HG02852 (cell line): ENCODE measurements at regions not wholly inside any gene's neighbourhood (a gene's known extent, or its start where the extent isn't known, plus 50 kb on each side); places are given as distances from the start of the nearest gene placed in this dataset.

Experiments used
- ATAC-seq: cut with Tn5 transposase; IDR thresholded peaks from one replicate; pipeline ENCODE4 v1.9.1; 2021; ENCODE audit warnings: mild to moderate bottlenecking, moderate library complexity; ENCODE audit not compliant: unreplicated experiment

DNA sequence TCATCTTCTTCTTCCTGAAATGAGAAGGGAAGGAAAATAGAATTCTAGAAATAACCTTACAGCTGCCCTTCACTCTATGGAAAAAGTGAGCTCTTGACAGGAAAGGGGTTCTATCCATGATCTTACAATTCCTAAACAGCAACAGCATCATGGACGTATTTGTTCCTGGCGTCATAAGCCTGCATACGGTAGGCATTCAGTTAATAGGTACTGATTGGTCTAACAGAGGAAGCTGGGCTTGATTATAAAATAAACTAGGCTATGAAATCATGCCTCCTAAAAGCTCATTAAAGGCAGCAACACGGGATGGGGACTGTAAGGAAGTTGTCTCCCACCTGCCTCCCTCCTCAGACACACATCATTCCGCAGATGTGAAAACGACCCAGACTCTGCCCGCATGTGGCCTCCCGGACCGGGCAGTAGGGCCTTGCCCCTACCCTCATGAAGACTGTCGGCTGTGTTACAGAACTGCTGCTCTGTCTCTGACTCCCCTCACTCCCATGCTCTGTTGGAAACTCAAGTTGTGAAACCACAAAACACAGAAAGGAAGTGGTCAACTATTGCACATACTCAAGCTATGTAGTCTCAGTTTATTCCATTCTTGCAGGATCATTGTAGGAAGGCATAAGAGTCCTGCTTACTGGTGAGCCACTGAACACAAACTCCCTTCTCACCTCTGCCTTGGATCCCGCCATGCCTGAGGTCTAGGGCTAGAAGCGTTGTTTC lies 129.8 kb downstream of the DLEU7 start:
- ATAC-seq: no peak

DNA sequence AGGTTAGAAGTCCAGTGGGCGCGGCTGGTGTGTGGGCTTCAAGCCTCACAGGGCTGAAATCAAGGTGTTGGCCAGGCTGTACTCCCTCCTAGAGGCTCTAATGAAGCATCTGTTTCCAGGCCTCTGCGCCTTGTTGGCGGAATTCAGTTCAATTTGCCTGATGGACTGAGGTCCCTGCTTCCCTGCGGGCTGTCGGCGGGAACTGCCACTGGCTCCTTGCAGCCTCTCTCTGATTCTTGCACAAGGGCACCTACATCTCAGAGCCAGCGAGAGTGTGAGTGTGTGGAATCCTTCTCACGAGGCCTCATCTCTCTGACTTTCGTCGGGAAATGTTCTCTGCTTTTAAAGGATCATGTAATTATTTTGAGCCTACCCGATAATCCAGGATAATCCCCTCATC lies 128.6 kb downstream of the DLEU7 start:
- ATAC-seq: no peak

DNA sequence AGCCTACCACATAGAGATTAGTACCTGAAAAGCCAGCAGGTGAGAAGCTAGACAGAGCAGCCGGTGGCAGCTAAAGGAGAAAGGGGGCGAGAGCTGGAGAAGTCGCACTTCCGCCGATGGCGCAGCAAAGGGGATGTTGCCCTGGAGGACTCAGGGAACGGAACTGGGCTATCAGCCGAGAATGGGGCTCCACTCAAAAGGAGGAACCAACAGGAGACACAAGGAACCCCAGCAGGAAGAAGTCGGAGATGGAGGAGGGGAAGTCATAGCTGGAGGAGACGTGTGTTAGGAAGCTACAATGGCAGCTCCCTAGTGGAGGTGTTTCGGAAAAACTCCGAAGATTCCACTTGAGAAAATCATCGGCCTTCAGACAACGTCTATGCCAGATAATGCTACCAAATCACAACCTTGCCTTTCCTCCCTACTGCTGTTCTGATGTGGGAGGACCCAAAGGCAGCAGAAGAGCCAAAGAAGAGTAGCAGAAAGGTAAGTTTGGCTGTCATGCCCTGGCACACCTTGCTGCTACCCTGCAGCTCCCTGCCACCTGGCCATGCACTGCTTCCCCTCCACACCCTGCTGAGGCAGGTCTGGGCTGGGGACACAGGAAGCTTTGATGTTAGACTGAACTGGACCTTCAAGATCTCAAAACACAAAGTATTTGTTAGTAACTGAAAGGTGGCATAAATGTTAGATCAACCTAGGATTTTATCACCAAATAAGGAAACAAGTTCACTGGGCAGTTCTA lies 127.9 kb downstream of the DLEU7 start:
- ATAC-seq: no peak

DNA sequence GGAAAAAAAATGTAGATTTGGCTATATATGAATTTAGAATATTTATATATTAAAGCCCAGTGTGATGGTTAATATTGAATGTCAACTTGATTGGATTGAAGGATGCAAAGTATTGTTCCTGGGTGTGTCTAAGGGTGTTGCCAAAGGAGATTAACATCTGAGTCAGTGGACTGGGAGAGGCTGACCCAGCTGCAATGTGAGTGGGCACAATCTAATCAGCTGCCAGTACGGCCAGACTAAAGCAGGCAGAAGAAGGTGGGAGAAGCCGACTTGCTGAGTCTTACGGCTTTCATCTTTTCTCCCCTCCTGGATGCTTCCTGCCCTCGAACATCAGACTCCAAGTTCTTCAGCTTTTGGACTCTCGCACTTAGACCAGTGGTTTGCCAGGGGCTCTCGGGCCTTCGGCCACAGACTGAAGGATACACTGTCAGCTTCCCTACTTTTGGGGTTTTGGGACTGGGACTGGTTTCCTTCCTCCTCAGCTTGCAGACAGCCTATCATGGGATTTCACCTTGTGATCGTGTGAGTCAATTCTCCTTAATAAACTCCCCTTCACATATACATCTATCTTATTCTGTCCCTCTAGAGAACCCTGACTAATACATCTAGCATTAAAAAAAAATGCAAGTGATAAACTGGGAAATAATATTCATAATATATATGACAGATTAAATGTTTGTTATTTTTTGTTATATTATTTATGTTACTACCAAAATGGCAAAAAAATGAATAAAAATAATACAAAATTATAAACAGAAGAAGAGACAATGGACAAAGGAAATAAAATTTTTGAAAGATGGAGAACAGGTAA lies 122.4 kb downstream of the DLEU7 start:
- no peak for ATAC-seq

DNA sequence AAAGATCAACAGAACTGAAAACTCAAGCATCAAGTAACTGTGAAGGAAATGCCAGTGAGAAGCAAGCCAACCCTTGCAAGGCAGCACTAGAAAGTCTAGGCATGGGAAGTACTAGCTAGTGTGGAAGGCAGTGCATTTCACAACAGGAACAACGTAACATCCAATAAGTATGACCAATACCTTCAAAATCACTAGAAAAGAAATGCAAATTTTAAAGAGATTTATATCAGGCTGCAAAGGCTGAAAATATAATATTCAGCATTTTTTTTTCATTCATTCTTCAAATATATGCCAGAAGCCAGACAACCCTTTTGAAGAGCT lies 121.9 kb downstream of the DLEU7 start:
- no peak for ATAC-seq

DNA sequence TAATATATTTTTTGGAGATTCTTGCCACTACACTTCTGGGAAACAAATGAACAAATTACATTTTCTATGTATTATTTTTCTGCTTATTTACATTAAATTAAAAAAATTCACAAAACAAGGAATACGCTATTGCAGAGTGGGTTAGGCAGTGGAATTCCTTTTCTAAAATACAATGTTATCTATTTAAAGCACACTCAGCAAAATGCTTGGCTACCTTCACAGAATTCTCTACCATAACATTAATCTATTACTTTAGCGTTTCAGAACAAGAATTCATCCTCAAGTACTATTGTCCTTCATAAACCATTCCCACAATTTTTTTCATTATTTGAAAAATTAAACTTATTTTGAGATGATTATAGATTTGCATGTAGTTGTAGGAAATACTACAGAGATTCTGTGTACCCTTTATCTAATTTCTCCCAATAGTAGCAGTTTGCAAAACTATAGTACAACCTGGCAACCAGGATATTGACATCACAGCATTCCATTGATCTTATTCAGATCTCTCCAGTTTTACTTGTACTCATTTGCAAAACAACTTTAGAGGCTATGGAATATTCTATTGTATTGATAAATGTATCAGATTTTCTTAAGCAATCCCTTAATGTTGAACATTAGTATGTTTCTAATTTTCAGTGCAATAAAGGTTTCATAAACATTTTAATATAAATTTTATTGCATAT lies 120.9 kb downstream of the DLEU7 start:
- no peak for ATAC-seq

DNA sequence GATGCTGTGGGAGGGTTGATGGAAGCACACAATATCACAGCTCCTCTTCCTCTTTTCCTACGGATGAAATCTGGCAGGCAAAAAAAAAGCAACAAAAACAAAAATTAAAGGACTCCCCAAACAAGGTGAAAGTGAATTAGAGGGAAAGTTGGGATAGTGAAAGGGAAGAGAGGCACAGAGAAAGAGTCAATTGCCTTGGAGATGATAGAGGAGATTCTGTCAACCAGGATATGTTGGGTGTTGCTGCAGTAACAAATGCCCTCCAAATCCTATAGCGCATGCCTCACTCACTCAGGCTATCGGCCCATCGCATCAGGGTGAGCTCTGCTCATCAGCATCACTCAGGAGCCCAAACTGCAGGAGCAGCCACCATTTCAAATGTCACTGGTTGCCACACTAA lies 119.1 kb downstream of the DLEU7 start:
- no peak for ATAC-seq

DNA sequence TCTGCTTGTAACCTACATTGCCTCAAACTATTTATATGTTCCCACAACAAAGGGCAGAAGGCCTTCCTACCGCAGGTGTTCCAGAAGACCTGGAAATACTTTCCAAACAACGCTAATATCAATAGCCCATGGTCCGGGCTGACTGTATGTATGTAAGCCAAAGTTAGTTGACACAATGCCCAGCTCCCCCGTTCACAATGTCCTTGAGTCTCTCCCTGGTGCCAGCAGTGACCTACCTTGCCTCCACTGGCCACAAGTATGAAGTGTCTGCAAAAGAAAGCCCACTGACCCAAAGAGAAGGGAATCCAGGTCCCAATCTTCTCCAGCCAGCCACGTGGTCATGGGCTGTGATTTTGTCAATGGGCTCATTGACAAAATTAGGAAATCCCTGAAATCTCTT lies 118.6 kb downstream of the DLEU7 start:
- ATAC-seq: no peak

DNA sequence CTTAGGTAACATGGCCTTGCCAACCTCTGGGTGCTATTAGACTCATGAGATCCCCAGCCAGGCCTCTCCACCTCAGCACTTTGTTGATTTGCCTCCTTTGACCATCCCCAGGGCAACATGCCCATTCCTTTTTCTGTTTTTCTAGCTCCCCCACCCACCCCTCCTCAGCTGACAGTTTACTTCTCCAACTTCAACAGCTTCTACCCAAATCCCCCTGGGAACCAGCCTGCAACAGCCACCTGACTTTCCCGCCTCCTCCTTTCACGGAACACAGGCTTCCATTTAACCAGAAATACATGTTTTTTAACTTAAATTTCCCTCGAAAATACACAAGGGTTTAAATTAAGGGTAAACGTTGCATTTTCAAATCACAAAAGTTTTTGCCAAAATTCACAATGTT lies 117.3 kb downstream of the DLEU7 start:
- no peak for ATAC-seq

DNA sequence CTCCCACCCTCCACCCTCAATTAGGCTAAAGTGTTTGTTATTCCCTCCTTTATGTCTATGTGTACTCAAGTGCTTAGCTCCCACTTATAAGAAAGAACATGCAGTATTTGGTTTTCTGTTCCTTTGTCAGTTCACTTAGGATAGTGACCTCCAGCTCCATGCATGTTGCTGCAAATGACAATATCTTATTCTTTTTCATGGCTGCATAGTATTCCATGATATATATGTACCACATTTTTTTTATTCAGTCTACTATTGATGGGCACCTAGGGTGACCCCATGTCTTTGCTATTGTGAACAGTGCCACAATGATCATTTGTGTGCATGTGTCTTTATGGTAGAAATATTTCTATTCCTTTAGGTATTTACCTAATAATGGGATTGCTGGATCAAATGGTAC lies 114.3 kb downstream of the DLEU7 start:
- no peak for ATAC-seq

DNA sequence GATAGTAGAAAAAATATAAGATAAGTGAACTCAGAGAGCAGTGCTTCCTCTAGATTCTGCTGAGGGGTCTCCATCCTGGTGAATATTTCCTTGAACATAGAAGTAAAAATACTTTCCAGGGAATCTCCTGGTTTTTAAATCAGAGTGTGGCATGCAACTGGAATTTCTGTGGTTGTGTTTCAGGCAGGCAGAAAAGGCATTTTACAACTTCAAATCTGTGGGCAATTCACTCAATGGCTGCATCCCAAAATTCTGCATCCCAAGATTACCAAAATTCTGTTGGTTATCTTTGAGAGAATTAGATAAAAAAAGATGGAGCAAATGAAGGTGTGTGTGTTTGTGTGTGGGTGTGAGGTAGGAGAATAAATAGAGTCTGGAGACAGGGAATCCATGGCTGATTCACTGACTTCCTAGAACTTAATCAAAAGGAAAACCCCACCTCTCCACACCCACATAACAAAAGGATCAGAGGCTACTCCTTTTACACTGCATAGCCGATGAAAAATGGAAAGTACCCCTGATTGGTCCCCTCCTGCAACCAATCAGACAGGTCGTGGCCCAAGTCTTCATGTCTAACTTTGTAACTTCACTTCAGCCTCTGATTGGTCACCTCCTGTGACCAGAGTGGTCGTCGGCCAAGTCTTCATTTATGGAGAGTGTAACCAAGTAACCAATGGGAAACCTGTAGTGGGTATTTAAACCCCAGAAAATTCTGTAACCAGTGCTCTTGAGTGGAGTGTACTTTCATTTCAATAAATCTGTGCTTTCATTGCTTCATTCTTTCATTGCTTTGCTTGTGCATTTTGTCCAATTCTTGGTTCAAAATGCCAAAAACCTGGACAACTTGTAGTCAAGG lies 112.8 kb downstream of the DLEU7 start:
- no peak for ATAC-seq

DNA sequence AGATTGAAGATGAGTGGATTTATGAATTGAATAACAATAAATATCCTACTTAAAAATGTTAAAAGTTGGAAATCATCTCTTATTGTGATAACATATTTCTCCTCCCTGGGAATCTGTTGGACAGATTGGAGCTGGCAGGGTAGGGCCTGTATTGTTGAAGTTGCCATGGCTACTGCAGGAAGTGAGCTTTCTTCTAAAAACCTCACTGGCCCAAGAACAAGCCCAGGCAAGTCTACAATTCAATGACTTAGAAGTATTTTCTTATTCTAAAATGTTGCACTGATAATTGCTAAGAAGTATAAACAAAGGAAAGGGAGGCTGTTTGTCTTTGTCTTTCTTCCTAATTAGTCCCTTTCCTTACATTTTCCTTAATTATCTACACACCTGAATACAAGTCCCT lies 112.1 kb downstream of the DLEU7 start:
- ATAC-seq: no peak

DNA sequence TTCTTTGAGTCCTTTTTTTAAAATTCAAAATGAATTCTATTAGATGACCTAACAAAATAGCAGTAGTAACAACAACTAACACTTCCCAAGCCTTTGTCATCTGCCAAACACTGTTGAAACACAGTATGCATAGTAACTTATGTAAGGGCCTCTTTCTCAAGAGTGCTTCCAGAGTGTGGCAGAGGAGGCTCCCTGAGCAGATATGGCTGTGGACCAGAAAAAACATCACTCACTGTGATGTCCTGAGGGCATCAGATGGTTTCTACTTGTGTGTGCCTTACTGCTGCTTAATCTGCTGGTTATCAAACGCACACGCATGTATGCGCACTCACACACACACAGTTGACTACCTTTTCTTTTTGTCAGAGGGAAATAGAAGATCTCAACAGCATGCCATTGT lies 110.8 kb downstream of the DLEU7 start:
- ATAC-seq: no peak

DNA sequence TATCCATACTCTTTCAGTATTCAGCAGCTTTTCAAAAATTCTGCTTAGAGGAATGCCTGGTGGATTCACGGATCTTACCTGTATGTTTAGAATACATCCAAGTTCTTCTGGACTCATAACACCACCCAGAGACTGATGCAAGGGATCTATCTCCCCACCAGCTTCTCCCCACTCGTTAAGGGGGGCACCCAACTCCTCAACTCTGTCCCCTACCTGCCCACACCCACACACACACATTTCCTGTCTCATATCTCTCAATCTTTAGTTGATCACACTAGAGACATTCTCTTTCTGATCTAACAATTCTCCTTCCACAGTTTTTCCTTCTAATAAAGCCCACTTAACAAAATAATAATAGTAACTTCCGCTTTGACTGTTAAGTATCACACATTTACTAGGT lies 110.1 kb downstream of the DLEU7 start:
- no peak for ATAC-seq

DNA sequence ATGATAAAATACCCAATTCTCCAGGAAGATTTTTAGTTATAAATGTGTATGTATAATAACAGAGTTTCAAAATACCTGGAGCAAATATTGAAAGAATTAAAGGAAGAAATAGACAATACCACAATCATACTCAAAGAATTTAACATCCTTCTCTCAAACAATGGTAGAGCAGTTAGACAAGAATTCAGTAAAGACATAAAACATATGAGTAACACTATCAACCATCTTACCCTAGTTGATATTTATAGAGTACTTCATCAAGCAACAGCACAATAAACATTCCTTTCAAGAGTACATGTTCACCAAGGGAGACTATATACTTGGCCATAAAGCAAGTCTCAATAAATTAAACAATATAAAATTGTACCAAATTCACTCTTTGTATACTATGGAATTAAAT lies 108.4 kb downstream of the DLEU7 start:
- ATAC-seq: no peak

DNA sequence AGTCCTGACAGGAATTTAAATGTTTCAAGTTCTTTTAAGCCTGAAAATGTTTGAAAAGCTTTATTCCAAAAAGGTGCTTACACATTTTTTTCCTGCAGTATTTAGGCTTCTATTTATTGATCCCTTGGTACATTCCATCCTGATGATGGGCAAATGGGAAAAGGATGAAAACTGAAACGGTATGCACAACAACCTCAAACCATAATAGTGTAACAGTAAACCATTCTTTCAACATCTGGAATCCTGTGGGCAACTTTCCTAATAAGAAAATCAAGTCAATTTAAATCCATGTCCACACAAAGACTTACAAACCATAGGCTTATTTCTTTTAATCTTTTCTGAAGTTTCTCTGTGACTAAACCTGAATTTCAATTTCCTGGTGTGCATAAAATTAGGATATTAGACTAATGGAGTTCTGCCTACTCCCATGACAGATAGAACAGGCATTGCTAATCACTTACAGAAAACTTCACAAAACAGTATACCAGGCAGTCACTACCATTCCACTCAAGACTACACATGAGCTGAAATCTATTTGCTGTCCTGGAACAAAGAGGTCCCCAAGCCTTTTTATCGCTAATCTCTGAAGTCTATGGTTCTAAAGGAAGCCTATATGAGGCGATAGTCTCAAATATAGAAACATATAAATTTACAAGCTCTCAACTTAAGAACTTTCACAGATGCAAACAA lies 103.3 kb downstream of the DLEU7 start:
- ATAC-seq: no peak

DNA sequence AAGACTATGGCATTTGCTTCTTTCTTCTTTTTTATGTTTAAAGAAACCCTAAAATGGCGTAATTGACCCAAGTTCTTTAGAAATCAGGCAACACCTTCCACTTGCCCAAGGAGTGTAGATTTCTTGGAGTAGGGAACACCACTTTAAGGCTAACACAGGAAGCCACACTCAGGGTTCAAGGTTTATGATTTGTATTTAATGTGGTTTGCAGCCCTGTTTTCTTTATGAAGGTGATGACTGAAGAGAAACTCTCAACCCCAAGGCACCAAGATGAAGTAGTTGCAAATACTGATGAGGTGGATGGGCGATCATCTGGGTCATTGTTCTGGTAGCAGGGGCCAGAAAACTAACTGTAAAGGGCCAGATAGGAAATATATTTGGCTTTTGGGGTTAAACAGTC lies 101.1 kb downstream of the DLEU7 start:
- ATAC-seq: no peak

DNA sequence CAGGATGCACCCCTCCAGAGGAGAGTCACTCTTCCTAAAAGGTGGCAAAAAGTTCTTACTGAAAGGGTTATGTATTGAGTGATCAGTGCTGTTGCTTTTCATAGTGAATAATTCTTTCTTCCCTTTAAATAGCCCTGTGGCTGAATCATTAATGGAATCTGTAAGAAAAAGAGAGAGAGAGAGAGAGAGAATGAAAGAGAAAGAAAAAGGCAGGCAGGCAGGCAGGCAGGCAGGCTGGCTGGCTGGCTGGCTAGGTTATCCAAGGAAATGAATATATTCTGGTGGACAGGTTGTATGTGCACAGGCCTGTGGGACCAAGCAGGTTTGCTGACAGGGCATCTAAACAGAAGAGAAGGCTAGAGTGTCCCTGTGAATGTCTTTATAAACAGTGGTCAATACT lies 100.5 kb downstream of the DLEU7 start:
- ATAC-seq: no peak

DNA sequence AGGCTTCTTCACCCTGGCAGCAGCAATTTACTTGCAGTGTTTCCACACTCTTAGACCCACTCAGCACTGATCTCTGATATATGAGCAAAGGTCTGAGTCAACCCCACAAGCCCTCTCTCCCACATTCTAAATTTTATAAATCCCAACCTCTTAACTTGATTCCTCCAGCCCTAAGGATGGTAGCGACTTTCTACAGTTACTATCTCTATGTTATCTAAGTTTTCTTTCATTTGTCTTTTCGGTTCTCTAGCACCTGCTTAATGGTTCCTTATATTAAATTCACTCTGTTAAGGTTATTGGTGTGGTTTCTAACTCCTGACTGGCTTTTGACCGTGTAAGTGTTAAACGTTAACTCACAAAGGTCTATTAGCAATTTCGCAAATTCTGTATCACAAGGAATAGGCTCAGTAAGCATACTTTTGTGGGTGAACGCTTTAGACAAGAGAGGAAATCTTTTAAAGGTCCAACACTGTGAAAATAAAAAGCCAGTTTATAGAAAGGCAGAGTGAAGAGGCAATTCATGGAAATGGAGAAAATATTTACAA lies 99.3 kb downstream of the DLEU7 start:
- no peak for ATAC-seq
